T-helper 1 cell treated with Interleukin-12 subunit alpha and Interleukin-12 subunit beta and Interleukin-4 antibody, amounts not matched to agents 30 μg/mL and 1 μg/mL, for 36 hours (primary cell): ENCODE measurements at regions not wholly inside any gene's neighbourhood (a gene's known extent, or its start where the extent isn't known, plus 50 kb on each side); places are given as distances from the start of the nearest gene placed in this dataset.

Source experiments
- H3K27ac Mint-ChIP-seq: one replicate; pipeline ENCODE4 v1.8.0; 2021; ENCODE audit warnings: mild to moderate bottlenecking, mixed read lengths
- H3K27me3 Mint-ChIP-seq: one replicate; pipeline ENCODE4 v1.8.0; 2021; ENCODE audit warnings: low read depth, mixed read lengths
- H3K36me3 Mint-ChIP-seq: one replicate; pipeline ENCODE4 v1.8.0; 2021; ENCODE audit warnings: low read depth, mixed read lengths
- H3K4me1 Mint-ChIP-seq: one replicate; pipeline ENCODE4 v1.8.0; 2021; ENCODE audit warnings: low read depth, mixed read lengths
- H3K4me3 Mint-ChIP-seq: one replicate; pipeline ENCODE4 v1.8.0; 2021; ENCODE audit warnings: mild to moderate bottlenecking, moderate library complexity, mixed read lengths
- H3K9me3 Mint-ChIP-seq: one replicate; pipeline ENCODE4 v1.8.0; 2021; ENCODE audit warnings: mixed read lengths

GRCh38 chr2:215751200-215751910, 262.0 kb downstream of the MREG start:
- no peak overlapping the region for H3K27ac Mint-ChIP-seq
- no peaks in the 10 kb centered on the region for H3K27me3 Mint-ChIP-seq
- peaks cover 6% of the 10 kb centered on the region for H3K4me1 Mint-ChIP-seq
- no peak overlapping the region for H3K4me3 Mint-ChIP-seq
- H3K36me3 Mint-ChIP-seq, result no peaks in the 10 kb centered on the region
- H3K9me3 Mint-ChIP-seq, result no peaks in the 10 kb centered on the region

- H3K27ac Mint-ChIP-seq, result no peak overlapping the region
- H3K4me1 Mint-ChIP-seq, result peaks cover 6% of the 10 kb centered on the region
- no peaks in the 10 kb centered on the region for H3K9me3 Mint-ChIP-seq
- no peak overlapping the region for H3K4me3 Mint-ChIP-seq
- H3K27me3 Mint-ChIP-seq, result no peaks in the 10 kb centered on the region
- H3K36me3 Mint-ChIP-seq, result no peaks in the 10 kb centered on the region
These were observed 262.6 kb downstream of the MREG start for GRCh38 chr2:215750763-215751162.

- Mint-ChIP-seq H3K36me3 (no peaks in the 10 kb centered on the region), H3K4me3 (no peak overlapping the region), H3K4me1 (peaks cover 6% of the 10 kb centered on the region), H3K27ac (no peak overlapping the region), H3K9me3 (no peaks in the 10 kb centered on the region), H3K27me3 (no peaks in the 10 kb centered on the region)
These were observed 264.0 kb downstream of the MREG start for GRCh38 chr2:215749092-215749957.

- H3K27ac Mint-ChIP-seq, result no peak overlapping the region
- peaks cover 6% of the 10 kb centered on the region for H3K4me1 Mint-ChIP-seq
- no peak overlapping the region for H3K4me3 Mint-ChIP-seq
- no peaks in the 10 kb centered on the region for H3K36me3 Mint-ChIP-seq
- no peaks in the 10 kb centered on the region for H3K9me3 Mint-ChIP-seq
- no peaks in the 10 kb centered on the region for H3K27me3 Mint-ChIP-seq
These were observed 264.9 kb downstream of the MREG start for GRCh38 chr2:215748446-215748845.

GRCh38 chr2:215746887-215747615, 266.3 kb downstream of the MREG start:
- H3K36me3 Mint-ChIP-seq, result no peaks in the 10 kb centered on the region
- H3K27ac Mint-ChIP-seq, result no peak overlapping the region
- no peak overlapping the region for H3K4me3 Mint-ChIP-seq
- no peaks in the 10 kb centered on the region for H3K27me3 Mint-ChIP-seq
- H3K4me1 Mint-ChIP-seq, result peaks cover 6% of the 10 kb centered on the region
- no peaks in the 10 kb centered on the region for H3K9me3 Mint-ChIP-seq

- no peaks in the 10 kb centered on the region for H3K27me3 Mint-ChIP-seq
- no peak overlapping the region for H3K4me3 Mint-ChIP-seq
- peaks cover 6% of the 10 kb centered on the region for H3K4me1 Mint-ChIP-seq
- H3K9me3 Mint-ChIP-seq, result no peaks in the 10 kb centered on the region
- no peak overlapping the region for H3K27ac Mint-ChIP-seq
- H3K36me3 Mint-ChIP-seq, result no peaks in the 10 kb centered on the region
These were observed 267.0 kb downstream of the MREG start for GRCh38 chr2:215746226-215746886.

- H3K4me3 Mint-ChIP-seq, result no peak overlapping the region
- H3K27me3 Mint-ChIP-seq, result no peaks in the 10 kb centered on the region
- no peaks in the 10 kb centered on the region for H3K36me3 Mint-ChIP-seq
- H3K27ac Mint-ChIP-seq, result no peak overlapping the region
- no peaks in the 10 kb centered on the region for H3K4me1 Mint-ChIP-seq
- no peaks in the 10 kb centered on the region for H3K9me3 Mint-ChIP-seq
These were observed 268.0 kb downstream of the MREG start for GRCh38 chr2:215745331-215745730.

GRCh38 chr2:215744514-215744913, 268.8 kb downstream of the MREG start:
- H3K4me1 Mint-ChIP-seq, result no peaks in the 10 kb centered on the region
- no peak overlapping the region for H3K27ac Mint-ChIP-seq
- H3K4me3 Mint-ChIP-seq, result no peak overlapping the region
- no peaks in the 10 kb centered on the region for H3K36me3 Mint-ChIP-seq
- no peaks in the 10 kb centered on the region for H3K9me3 Mint-ChIP-seq
- no peaks in the 10 kb centered on the region for H3K27me3 Mint-ChIP-seq

- H3K4me1 Mint-ChIP-seq, result no peaks in the 10 kb centered on the region
- H3K9me3 Mint-ChIP-seq, result no peaks in the 10 kb centered on the region
- H3K27ac Mint-ChIP-seq, result no peak overlapping the region
- H3K27me3 Mint-ChIP-seq, result no peaks in the 10 kb centered on the region
- H3K4me3 Mint-ChIP-seq, result no peak overlapping the region
- H3K36me3 Mint-ChIP-seq, result no peaks in the 10 kb centered on the region
These were observed 270.3 kb downstream of the MREG start for GRCh38 chr2:215743066-215743465.

- no peaks in the 10 kb centered on the region for H3K27me3 Mint-ChIP-seq
- H3K36me3 Mint-ChIP-seq, result no peaks in the 10 kb centered on the region
- no peak overlapping the region for H3K27ac Mint-ChIP-seq
- H3K4me1 Mint-ChIP-seq, result no peaks in the 10 kb centered on the region
- no peaks in the 10 kb centered on the region for H3K9me3 Mint-ChIP-seq
- no peak overlapping the region for H3K4me3 Mint-ChIP-seq
These were observed 271.3 kb downstream of the MREG start for GRCh38 chr2:215742021-215742420.

- H3K27me3 Mint-ChIP-seq, result no peaks in the 10 kb centered on the region
- no peaks in the 10 kb centered on the region for H3K36me3 Mint-ChIP-seq
- no peaks in the 10 kb centered on the region for H3K4me1 Mint-ChIP-seq
- H3K27ac Mint-ChIP-seq, result no peak overlapping the region
- no peaks in the 10 kb centered on the region for H3K9me3 Mint-ChIP-seq
- H3K4me3 Mint-ChIP-seq, result no peak overlapping the region
These were observed 273.3 kb downstream of the MREG start for GRCh38 chr2:215740071-215740470.

GRCh38 chr2:215738351-215738750, 275.0 kb downstream of the MREG start:
- no peaks in the 10 kb centered on the region for H3K4me1 Mint-ChIP-seq
- H3K27ac Mint-ChIP-seq, result no peak overlapping the region
- H3K27me3 Mint-ChIP-seq, result no peaks in the 10 kb centered on the region
- no peak overlapping the region for H3K4me3 Mint-ChIP-seq
- H3K36me3 Mint-ChIP-seq, result no peaks in the 10 kb centered on the region
- H3K9me3 Mint-ChIP-seq, result no peaks in the 10 kb centered on the region

GRCh38 chr2:215737477-215737876, 275.9 kb downstream of the MREG start:
- Mint-ChIP-seq H3K9me3 (no peaks in the 10 kb centered on the region), H3K27me3 (no peaks in the 10 kb centered on the region), H3K4me1 (no peaks in the 10 kb centered on the region), H3K4me3 (no peak overlapping the region), H3K36me3 (no peaks in the 10 kb centered on the region), H3K27ac (no peak overlapping the region)

GRCh38 chr2:215736653-215737290, 276.6 kb downstream of the MREG start:
- Mint-ChIP-seq H3K4me1 (no peaks in the 10 kb centered on the region), H3K27me3 (no peaks in the 10 kb centered on the region), H3K27ac (no peak overlapping the region), H3K36me3 (no peaks in the 10 kb centered on the region), H3K9me3 (no peaks in the 10 kb centered on the region), H3K4me3 (no peak overlapping the region)
